PFSK-1 (cell line): ENCODE measurements at regions not wholly inside any gene's neighbourhood (a gene's known extent, or its start where the extent isn't known, plus 50 kb on each side); places are given as distances from the start of the nearest gene placed in this dataset.

ENCODE experiments used
- FOXP2 ChIP-seq: optimal IDR thresholded peaks from 2 replicates; pipeline ENCODE3; 2011; ENCODE audit warnings: borderline replicate concordance, control low read depth, inconsistent platforms; ENCODE audit not compliant: insufficient read depth; ENCODE audit errors: extremely low read length, extremely low read depth
- POLR2AphosphoS5 ChIP-seq: IDR thresholded peaks from 2 replicates; pipeline ENCODE4 v1.6.1; 2012; ENCODE audit warnings: low read depth, mild to moderate bottlenecking, control low read depth, low read length, moderate library complexity
- SIN3A ChIP-seq: IDR thresholded peaks from 2 replicates; pipeline ENCODE4 v1.6.1; 2012; ENCODE audit warnings: mild to moderate bottlenecking, low read length, moderate library complexity, borderline replicate concordance; ENCODE audit not compliant: insufficient read depth
- TAF1 ChIP-seq: IDR thresholded peaks from 2 replicates; pipeline ENCODE4 v1.6.1; 2012; ENCODE audit warnings: low read length, control low read depth, borderline replicate concordance; ENCODE audit not compliant: insufficient read depth
- TF ChIP-seq, protein P1 (sequence below), 2 experiments: IDR thresholded peaks; 2 replicates each; pipeline versions ENCODE4 v1.6.1 to v1.8.0; 2011 to 2012; ENCODE audit warnings: low read depth in 2 of 2, low read length in 2 of 2, control low read depth in 1 of 2, inconsistent platforms in 1 of 2, mild to moderate bottlenecking in 1 of 2, moderate library complexity in 1 of 2; ENCODE audit not compliant: insufficient read depth in 1 of 2

DNA sequence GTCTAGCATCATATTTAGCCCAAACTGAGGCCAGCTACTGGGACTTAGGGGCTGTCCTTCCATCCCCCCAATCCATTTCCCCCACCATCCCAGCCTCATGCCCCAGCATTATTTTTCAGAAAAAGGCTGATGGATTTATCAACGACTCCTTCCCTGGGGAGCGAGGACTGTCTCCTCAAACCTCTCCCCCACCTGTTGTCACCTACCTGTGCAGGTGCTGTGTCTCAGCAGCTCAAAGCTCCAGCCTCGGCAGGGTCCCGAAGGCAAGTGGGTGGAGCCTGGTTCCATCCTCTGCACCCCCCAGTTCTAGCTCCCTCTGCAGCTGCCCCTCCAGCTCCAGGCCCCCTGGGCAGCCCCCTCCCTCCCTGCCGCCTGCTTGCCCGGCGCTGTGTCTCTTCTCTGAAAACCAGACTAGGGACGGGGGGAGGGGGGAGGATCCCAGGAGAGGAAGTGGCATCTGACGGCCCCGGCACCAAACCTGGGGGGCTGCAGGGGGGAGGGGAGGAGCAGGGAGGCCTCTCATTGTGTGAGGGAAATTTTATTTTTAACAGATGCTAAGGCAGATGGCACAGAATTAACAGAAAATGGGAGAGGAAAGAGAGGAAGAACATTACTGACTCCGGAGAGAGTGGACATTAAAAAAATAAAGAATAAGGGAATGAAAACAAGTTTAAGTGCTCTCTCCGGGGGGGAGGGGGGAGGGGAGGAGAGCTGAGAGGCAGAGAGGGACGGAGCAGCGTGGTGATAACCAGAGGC lies 61.7 kb upstream of the PAX2 start:
- TF ChIP-seq POLR2AphosphoS5 (no peak), FOXP2 (no peak), SIN3A (no peak), TAF1 (no peak)
- TF ChIP-seq, protein P1, sequence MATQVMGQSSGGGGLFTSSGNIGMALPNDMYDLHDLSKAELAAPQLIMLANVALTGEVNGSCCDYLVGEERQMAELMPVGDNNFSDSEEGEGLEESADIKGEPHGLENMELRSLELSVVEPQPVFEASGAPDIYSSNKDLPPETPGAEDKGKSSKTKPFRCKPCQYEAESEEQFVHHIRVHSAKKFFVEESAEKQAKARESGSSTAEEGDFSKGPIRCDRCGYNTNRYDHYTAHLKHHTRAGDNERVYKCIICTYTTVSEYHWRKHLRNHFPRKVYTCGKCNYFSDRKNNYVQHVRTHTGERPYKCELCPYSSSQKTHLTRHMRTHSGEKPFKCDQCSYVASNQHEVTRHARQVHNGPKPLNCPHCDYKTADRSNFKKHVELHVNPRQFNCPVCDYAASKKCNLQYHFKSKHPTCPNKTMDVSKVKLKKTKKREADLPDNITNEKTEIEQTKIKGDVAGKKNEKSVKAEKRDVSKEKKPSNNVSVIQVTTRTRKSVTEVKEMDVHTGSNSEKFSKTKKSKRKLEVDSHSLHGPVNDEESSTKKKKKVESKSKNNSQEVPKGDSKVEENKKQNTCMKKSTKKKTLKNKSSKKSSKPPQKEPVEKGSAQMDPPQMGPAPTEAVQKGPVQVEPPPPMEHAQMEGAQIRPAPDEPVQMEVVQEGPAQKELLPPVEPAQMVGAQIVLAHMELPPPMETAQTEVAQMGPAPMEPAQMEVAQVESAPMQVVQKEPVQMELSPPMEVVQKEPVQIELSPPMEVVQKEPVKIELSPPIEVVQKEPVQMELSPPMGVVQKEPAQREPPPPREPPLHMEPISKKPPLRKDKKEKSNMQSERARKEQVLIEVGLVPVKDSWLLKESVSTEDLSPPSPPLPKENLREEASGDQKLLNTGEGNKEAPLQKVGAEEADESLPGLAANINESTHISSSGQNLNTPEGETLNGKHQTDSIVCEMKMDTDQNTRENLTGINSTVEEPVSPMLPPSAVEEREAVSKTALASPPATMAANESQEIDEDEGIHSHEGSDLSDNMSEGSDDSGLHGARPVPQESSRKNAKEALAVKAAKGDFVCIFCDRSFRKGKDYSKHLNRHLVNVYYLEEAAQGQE (IDR thresholded peaks at IDR 0.05; ENCODE audit: insufficient read depth in 1 of 2, low read depth in 2 of 2, low read length in 2 of 2): no peak

DNA sequence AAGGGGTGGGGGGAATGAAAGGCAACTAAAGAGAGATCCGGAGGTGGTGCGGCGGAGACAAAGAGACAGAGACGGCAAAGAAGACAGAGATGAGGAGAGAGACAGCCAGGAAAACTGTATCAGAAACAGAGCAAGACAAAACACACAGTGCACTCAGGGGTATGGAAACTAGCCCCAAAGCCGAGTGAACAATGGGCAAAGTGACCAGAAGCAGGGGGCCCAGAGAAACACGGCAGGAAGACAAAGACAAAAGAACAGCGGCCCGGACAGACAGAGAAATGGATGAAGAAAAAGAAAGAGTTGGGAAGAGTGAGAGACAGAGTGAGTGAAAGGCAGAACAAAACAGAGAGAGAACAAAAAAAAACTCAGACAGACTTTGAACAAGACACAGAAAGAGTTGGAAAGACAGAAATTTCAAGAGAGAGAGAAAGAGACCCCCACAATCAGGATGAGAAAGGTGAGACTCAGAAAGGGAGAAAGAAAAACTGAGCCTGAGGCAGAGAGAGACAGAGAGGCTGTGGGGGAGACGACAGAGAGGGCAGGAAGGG lies 60.6 kb upstream of the PAX2 start:
- TF ChIP-seq, protein P1 (IDR thresholded peaks at IDR 0.05; ENCODE audit: insufficient read depth in 1 of 2, low read depth in 2 of 2, low read length in 2 of 2): no peak
- no peak for TF ChIP-seq TAF1
- no peak for TF ChIP-seq FOXP2
- no peak for TF ChIP-seq POLR2AphosphoS5
- no peak for TF ChIP-seq SIN3A

GRCh38 chr10:100685331-100685730 lies 60.1 kb upstream of the PAX2 start:
- TF ChIP-seq, protein P1 (IDR thresholded peaks at IDR 0.05; ENCODE audit: insufficient read depth in 1 of 2, low read depth in 2 of 2, low read length in 2 of 2): no peak
- TF ChIP-seq FOXP2 (no peak), SIN3A (no peak), TAF1 (no peak), POLR2AphosphoS5 (no peak)

DNA sequence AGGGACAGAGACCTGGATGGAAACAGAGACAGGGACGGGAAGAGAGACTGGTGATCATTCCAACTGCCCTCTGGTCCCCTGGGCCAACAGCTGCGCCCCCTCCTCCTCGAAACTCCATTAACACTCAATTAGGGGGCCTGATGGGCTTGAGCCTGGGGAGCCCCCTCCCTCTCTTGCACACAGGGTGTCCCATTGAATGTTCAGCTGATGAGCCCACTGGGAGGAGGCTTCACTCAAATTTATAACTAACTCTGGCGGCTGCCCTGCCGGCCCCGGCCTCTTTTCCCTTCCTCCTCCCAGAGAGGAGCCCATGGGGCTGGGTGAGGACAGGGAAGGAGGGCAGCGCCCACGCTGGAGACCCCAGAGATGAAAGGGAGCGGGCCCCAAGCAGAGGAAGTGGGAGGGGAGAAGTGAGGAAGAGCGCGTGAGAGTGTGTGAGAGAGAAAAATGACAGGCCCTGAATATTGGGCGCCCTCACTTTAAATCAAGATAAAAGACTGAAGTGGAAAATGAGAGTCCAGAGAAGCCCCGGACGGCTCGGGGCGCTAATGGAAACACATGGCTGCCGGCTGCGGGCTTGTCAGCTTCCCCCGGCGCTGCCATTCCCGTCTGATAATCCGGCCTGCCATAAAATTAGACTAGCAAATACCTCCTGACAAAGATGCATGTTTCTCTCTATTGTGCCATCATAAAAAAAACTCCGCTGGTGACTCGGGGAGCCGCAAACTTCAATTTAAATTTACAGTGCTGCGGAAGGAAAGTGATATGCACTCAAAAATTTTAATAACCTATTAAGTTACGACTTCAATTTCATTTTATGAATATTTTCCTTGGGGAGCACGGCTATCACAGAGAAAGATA lies 58.0 kb upstream of the PAX2 start:
- TF ChIP-seq, protein P1 (IDR thresholded peaks at IDR 0.05; ENCODE audit: insufficient read depth in 1 of 2, low read depth in 2 of 2, low read length in 2 of 2): no peak
- TF ChIP-seq POLR2AphosphoS5 (no peak), SIN3A (no peak), FOXP2 (no peak), TAF1 (no peak)
